HepG2 (cell line): ENCODE measurements at regions not wholly inside any gene's neighbourhood (a gene's known extent, or its start where the extent isn't known, plus 50 kb on each side); places are given as distances from the start of the nearest gene placed in this dataset.

Source experiments
- ATAC-seq: fragments of 200-7000 bp; cut with Tn5 transposase; 3 replicates; pipeline ENCODE4 v1.9.1; 2020; ENCODE audit warnings: mild to moderate bottlenecking, moderate library complexity
- BruUV-seq: library from RNA; stranded (reverse); fragments of 400-500 nt; replicated peaks from 2 replicates; lab custom pipeline; 2021; lab: Mats Ljungman, UMichigan
- CTCF ChIA-PET: fragments of 300-600 bp; formaldehyde crosslinking; extraction: SDS; loops from one replicate; lab custom pipeline; 2021; ENCODE audit warnings: low total read pairs, inconsistent platforms, low intra/inter-chr PET ratio; lab: Yijun Ruan, JAX
- POLR2A ChIA-PET: fragments of 350-600 bp; sonication (Branson Sonifier 250); formaldehyde crosslinking; loops from one replicate; lab custom pipeline; 2020; ENCODE audit warnings: antibody characterized with exemption, inconsistent platforms; lab: Yijun Ruan, JAX
- DNase-seq: peaks from one replicate; pipeline ENCODE4 v3.0.0-alpha.2; 2015; ENCODE audit warnings: low spot score
- FAIRE-seq: peaks from 3 replicates; lab custom pipeline; 2011; peaks lifted over from hg19 to GRCh38; lab: Jason Lieb, UNC
- H2AFZ ChIP-seq: one replicate; pipeline ENCODE4 v1.6.1; 2011; ENCODE audit warnings: low read length, inconsistent platforms
- H3K27ac ChIP-seq: fragments of 300-600 bp; 3 replicates; pipeline ENCODE4 v1.8.0; 2011; ENCODE audit warnings: mixed run types, mild to moderate bottlenecking, mixed read lengths, low read length, inconsistent platforms; ENCODE audit not compliant: insufficient read depth; ENCODE audit errors: extremely low read length
- H3K27me3 ChIP-seq, 2 experiments: fragments of 200-600 bp in 1 of 2; 2 replicates in 1 of 2; 3 replicates in 1 of 2; pipeline versions ENCODE4 v1.6.0 to v1.8.0; 2011; ENCODE audit warnings: low read length in 2 of 2, mild to moderate bottlenecking in 2 of 2, moderate library complexity in 2 of 2, inconsistent platforms in 1 of 2; ENCODE audit not compliant: insufficient read depth in 2 of 2, control insufficient read depth in 1 of 2
- H3K36me3 ChIP-seq, 2 experiments: fragments of 200-600 bp in 1 of 2; replicated peaks in 1 of 2; 2 replicates in 1 of 2; 3 replicates in 1 of 2; pipeline versions ENCODE4 v1.5.1 to v1.8.0; 2011; ENCODE audit warnings: low read length in 2 of 2, inconsistent platforms in 1 of 2; ENCODE audit not compliant: insufficient read depth in 2 of 2, control insufficient read depth in 1 of 2
- H3K4me1 ChIP-seq: 2 replicates; pipeline ENCODE4 v1.5.1; 2012; ENCODE audit warnings: low read length, inconsistent platforms; ENCODE audit not compliant: insufficient read depth
- H3K4me2 ChIP-seq: 2 replicates; pipeline ENCODE4 v1.6.0; 2011; ENCODE audit warnings: low read depth, low read length, inconsistent platforms
- H3K4me3 ChIP-seq, 3 experiments: fragments of 200-600 bp in 1 of 3; sonication (generic), shearing (Covaris generic) in 1 of 3; replicated peaks in 1 of 3; 2 replicates each; pipeline ENCODE4 v1.5.1; 2011 to 2016; ENCODE audit warnings: low read length in 3 of 3, inconsistent platforms in 2 of 3, low read depth in 2 of 3, mild to moderate bottlenecking in 2 of 3, control low read depth in 1 of 3, mixed read lengths in 1 of 3; ENCODE audit not compliant: insufficient read depth in 1 of 3
- H3K79me2 ChIP-seq: one replicate; pipeline ENCODE4 v1.6.1; 2011; ENCODE audit warnings: low read length, inconsistent platforms; ENCODE audit not compliant: insufficient read depth
- H3K9ac ChIP-seq: 2 replicates; pipeline ENCODE4 v1.6.0; 2011; ENCODE audit warnings: mild to moderate bottlenecking, low read depth, low read length, inconsistent platforms; ENCODE audit not compliant: insufficient read depth
- H3K9me3 ChIP-seq: 2 replicates; pipeline ENCODE4 v1.5.1; 2012; ENCODE audit warnings: mild to moderate bottlenecking, low read length
- H4K20me1 ChIP-seq: 2 replicates; pipeline ENCODE4 v1.6.0; 2011; ENCODE audit warnings: inconsistent platforms, mild to moderate bottlenecking, low read length, moderate library complexity; ENCODE audit not compliant: insufficient read depth
- EEA1 ChIP-seq: sonication (generic); formaldehyde crosslinking; IDR thresholded peaks from 2 replicates; pipeline ENCODE4 v1.5.1; 2020; ENCODE audit warnings: mild to moderate bottlenecking, missing genetic modification reagents, borderline replicate concordance
- MIXL1 ChIP-seq: IDR thresholded peaks from 2 replicates; pipeline ENCODE4 v1.6.1; 2016
- SNAI1 ChIP-seq: sonication (generic); formaldehyde crosslinking; IDR thresholded peaks from 2 replicates; pipeline ENCODE4 v1.5.0; 2020; ENCODE audit warnings: mild to moderate bottlenecking, missing genetic modification reagents, borderline replicate concordance
- SOX13 ChIP-seq, 3 experiments: fragments of 450-650 bp in 1 of 3; sonication (generic) in 1 of 3; formaldehyde crosslinking in 1 of 3; IDR thresholded peaks in 2 of 3; conservative IDR thresholded peaks in 1 of 3; 2 replicates each; pipeline versions ENCODE4 v1.5.0 to v1.6.1; 2016 to 2020; ENCODE audit warnings: antibody characterized with exemption in 1 of 3, mild to moderate bottlenecking in 1 of 3, missing compliant biosample characterization in 1 of 3, missing genetic modification reagents in 1 of 3, moderate library complexity in 1 of 3
- SRSF9 ChIP-seq: fragments of 200-400 bp; formaldehyde crosslinking; IDR thresholded peaks from 2 replicates; pipeline ENCODE4 v1.6.1; 2018; ENCODE audit warnings: borderline replicate concordance, mild to moderate bottlenecking, low read depth, low read length; ENCODE audit not compliant: insufficient read depth, poor library complexity, severe bottlenecking
- ZBTB46 ChIP-seq: sonication (generic); formaldehyde crosslinking; IDR thresholded peaks from 2 replicates; pipeline ENCODE4 v1.4.0; 2020; ENCODE audit warnings: mild to moderate bottlenecking, missing genetic modification reagents, borderline replicate concordance
- ZNF569 ChIP-seq: sonication (generic); formaldehyde crosslinking; IDR thresholded peaks from 2 replicates; pipeline ENCODE4 v1.5.0; 2020; ENCODE audit warnings: mild to moderate bottlenecking, missing genetic modification reagents, moderate library complexity, borderline replicate concordance
- WGBS: methylation state at CpG from one replicate; pipeline ENCODE4 v1.1.6; 2017; ENCODE audit warnings: low lambda C conversion rate; 5-methylcytosine and 5-hydroxymethylcytosine counted together
- in situ Hi-C: cut with HindIII; loops from 2 replicates; pipeline ENCODE4 v1.10.0; 2017; ENCODE audit warnings: low pct_unique_long_range_greater_than_20kb; ENCODE audit not compliant: extremely low pct_ligation_motif_present
- intact Hi-C: fragments of 100-400 bp; cut with micrococcal nuclease; formaldehyde crosslinking; loops from one replicate; pipeline ENCODE4 v1.10.0; 2022; ENCODE audit not compliant: unreplicated experiment
- TF ChIP-seq, protein P1 (sequence below): sonication (generic); formaldehyde crosslinking; IDR thresholded peaks from 2 replicates; pipeline ENCODE4 v1.5.0; 2020; ENCODE audit warnings: mild to moderate bottlenecking, missing genetic modification reagents, moderate library complexity

DNA sequence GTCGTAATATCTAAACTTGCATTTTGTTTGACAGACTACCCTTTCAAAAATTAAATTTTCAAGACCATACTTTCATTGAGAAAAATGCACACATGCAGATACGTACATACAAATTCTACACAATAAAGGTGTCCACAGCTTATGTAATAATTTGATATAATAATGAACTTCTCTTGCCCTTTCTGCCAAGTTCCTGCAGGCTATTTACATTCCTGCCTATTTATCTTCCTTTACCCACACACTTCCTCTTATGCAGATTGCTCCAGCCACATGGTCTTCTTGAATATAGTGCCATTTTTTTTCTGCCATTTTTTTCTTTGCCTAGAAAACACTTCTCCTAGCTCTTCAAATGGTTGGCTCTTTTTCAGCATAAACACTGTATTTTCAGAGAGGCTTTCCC, 826.9 kb upstream of the CDH8 start (continued):
- TF ChIP-seq, protein P1, sequence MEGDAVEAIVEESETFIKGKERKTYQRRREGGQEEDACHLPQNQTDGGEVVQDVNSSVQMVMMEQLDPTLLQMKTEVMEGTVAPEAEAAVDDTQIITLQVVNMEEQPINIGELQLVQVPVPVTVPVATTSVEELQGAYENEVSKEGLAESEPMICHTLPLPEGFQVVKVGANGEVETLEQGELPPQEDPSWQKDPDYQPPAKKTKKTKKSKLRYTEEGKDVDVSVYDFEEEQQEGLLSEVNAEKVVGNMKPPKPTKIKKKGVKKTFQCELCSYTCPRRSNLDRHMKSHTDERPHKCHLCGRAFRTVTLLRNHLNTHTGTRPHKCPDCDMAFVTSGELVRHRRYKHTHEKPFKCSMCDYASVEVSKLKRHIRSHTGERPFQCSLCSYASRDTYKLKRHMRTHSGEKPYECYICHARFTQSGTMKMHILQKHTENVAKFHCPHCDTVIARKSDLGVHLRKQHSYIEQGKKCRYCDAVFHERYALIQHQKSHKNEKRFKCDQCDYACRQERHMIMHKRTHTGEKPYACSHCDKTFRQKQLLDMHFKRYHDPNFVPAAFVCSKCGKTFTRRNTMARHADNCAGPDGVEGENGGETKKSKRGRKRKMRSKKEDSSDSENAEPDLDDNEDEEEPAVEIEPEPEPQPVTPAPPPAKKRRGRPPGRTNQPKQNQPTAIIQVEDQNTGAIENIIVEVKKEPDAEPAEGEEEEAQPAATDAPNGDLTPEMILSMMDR: no peak
- TF ChIP-seq MIXL1 (CRISPR knock-in tag): no peak
- TF ChIP-seq SOX13 (IDR thresholded peaks at IDR 0.05): no peak
- no peak for TF ChIP-seq SOX13 (CRISPR knock-in tag; conservative IDR thresholded peaks at IDR 0.05 in 1 of 2, IDR thresholded peaks at IDR 0.05 in 1 of 2)
- TF ChIP-seq, all 625 proteins: peak for 0

DNA sequence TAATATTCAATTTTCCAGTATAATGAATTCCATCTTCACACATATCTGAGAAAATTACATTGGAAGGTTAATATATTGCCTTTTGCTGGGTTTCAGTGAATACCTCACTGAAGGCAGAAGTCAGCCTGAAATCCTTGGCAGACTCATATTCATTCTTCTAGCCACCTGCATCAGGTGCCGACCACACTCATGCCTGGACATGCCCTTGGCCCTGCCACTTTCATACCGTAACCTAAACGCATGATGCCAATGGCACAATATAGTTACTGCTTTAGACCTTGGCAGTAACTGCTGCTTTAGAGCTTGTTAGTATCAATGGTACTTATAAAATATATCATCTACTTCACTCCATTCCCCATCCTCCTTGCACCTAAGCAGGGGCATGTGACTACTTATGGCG, 817.6 kb upstream of the CDH8 start:
- Histone ChIP-seq H4K20me1 (no peaks in the 10 kb centered on the region), H3K9ac (no peak overlapping the region), H3K27ac (no peak overlapping the region), H3K4me3 (no peak overlapping the region), H2AFZ (no peak overlapping the region), H3K79me2 (no peaks in the 10 kb centered on the region), H3K36me3 (no peaks in the 10 kb centered on the region), H3K4me1 (no peaks in the 10 kb centered on the region)
- no peak for FAIRE-seq
- no TSS peak for BruUV-seq
- ChIA-PET CTCF (no interaction called here), POLR2A (no interaction called here)
- 11% methylated on average over 4 of the region's 4 CpGs for WGBS
- DNase-seq: no peak
- TF ChIP-seq ZBTB46 (CRISPR knock-in tag) (no peak), SRSF9 (no peak), ZNF569 (CRISPR knock-in tag) (no peak), SNAI1 (CRISPR knock-in tag) (no peak), EEA1 (no peak)
- TF ChIP-seq, all 625 proteins: peak for 0
- ATAC-seq: no peak
- H3K9me3 ChIP-seq: peaks cover 73% of the 10 kb centered on the region
- in situ Hi-C loops (no loop called here), intact Hi-C loops (no loop called here)
- no peak overlapping the region for H3K4me2 ChIP-seq
- H3K27me3 ChIP-seq: no peaks in the 10 kb centered on the region
